CD8-positive, alpha-beta memory T cell (primary cell): ENCODE measurements at regions not wholly inside any gene's neighbourhood (a gene's known extent, or its start where the extent isn't known, plus 50 kb on each side); places are given as distances from the start of the nearest gene placed in this dataset.
A peak's percentile ranks its signal among the peaks of the same experiment; 100 is the strongest.

Experiments
- CTCF ChIA-PET: fragments of 350-600 bp; sonication (Branson Sonifier 250); formaldehyde crosslinking; loops from one replicate; lab custom pipeline; 2021; ENCODE audit warnings: antibody characterized with exemption; lab: Charles Lee
- POLR2A ChIA-PET: fragments of 350-600 bp; sonication (Branson Sonifier 250); formaldehyde crosslinking; loops from one replicate; lab custom pipeline; 2021; ENCODE audit warnings: antibody characterized with exemption; lab: Charles Lee
- DNase-seq, 5 donors: peaks; one replicate each; pipeline versions ENCODE4 v3.0.0 to v3.0.0-alpha.2; 2020 to 2022; ENCODE audit warnings: mixed read lengths in 1 of 5
- H3K27ac ChIP-seq: one replicate; pipeline ENCODE4 v1.7.0; 2013; ENCODE audit warnings: low read depth, mild to moderate bottlenecking, low read length, moderate library complexity
- H3K27me3 ChIP-seq: 2 replicates; pipeline ENCODE4 v1.7.0; 2013; ENCODE audit warnings: low read length, mild to moderate bottlenecking; ENCODE audit not compliant: insufficient read depth, poor library complexity, severe bottlenecking
- H3K36me3 ChIP-seq: 2 replicates; pipeline ENCODE4 v1.7.0; 2013; ENCODE audit warnings: mild to moderate bottlenecking, low read length, moderate library complexity; ENCODE audit not compliant: insufficient read depth
- H3K4me1 ChIP-seq: 2 replicates; pipeline ENCODE4 v1.7.0; 2013; ENCODE audit warnings: mild to moderate bottlenecking, low read length, moderate library complexity; ENCODE audit not compliant: insufficient read depth
- H3K4me3 ChIP-seq: 2 replicates; pipeline ENCODE4 v1.7.0; 2013; ENCODE audit warnings: mild to moderate bottlenecking, low read length
- H3K9me3 ChIP-seq: 2 replicates; pipeline ENCODE4 v1.7.0; 2013; ENCODE audit warnings: mild to moderate bottlenecking, low read length
- H3K27ac Mint-ChIP-seq, 8 donors: one replicate each; pipeline ENCODE4 v1.8.0; 2020 to 2021; ENCODE audit warnings: mixed read lengths in 8 of 8, mild to moderate bottlenecking in 6 of 8, inconsistent platforms in 3 of 8, moderate library complexity in 3 of 8
- H3K27me3 Mint-ChIP-seq, 2 donors: one replicate each; pipeline ENCODE4 v1.8.0; 2020 to 2021; ENCODE audit warnings: mixed read lengths in 2 of 2, mild to moderate bottlenecking in 1 of 2, moderate library complexity in 1 of 2
- H3K36me3 Mint-ChIP-seq, 3 donors: one replicate each; pipeline ENCODE4 v1.8.0; 2020 to 2021; ENCODE audit warnings: mixed read lengths in 3 of 3, inconsistent platforms in 1 of 3, mild to moderate bottlenecking in 1 of 3
- H3K4me1 Mint-ChIP-seq, 3 donors: one replicate each; pipeline ENCODE4 v1.8.0; 2020 to 2021; ENCODE audit warnings: mixed read lengths in 3 of 3, inconsistent platforms in 1 of 3, mild to moderate bottlenecking in 1 of 3
- H3K4me3 Mint-ChIP-seq, 7 donors: one replicate each; pipeline ENCODE4 v1.8.0; 2020 to 2021; ENCODE audit warnings: mixed read lengths in 7 of 7, mild to moderate bottlenecking in 6 of 7, moderate library complexity in 4 of 7, inconsistent platforms in 2 of 7
- H3K9me3 Mint-ChIP-seq, 5 donors: one replicate each; pipeline ENCODE4 v1.8.0; 2020 to 2022; ENCODE audit warnings: mixed read lengths in 5 of 5, mild to moderate bottlenecking in 3 of 5, moderate library complexity in 2 of 5, inconsistent platforms in 1 of 5

DNA sequence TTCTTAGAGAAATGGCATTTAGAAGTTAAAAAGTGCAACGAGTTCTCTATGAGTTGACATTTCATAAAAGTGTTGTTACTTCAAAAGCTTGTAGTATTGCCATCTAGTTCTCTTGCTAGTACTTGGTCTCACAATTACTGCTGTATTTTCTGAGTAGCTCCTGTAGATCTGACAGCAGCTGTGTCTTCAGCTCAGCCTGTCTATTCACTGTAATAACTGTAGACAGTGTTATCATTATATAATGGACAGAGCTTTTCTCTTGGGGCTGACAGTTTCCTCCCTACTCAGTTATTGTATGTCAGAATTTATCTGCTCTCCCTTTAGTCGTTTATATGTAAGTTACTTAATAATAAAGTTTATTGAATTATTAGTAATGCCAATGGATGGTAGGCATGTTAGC, 388.7 kb upstream of the VSTM2A start:
- Histone ChIP-seq H3K4me3 (no peak overlapping the region), H3K27me3 (no peaks in the 10 kb centered on the region), H3K36me3 (no peaks in the 10 kb centered on the region), H3K4me1 (no peaks in the 10 kb centered on the region), H3K9me3 (no peaks in the 10 kb centered on the region), H3K27ac (no peak overlapping the region)
- no peak overlapping the region for H3K4me3 Mint-ChIP-seq
- H3K27me3 Mint-ChIP-seq = no peaks in the 10 kb centered on the region
- ChIA-PET POLR2A (no interaction called here), CTCF (no interaction called here)
- H3K36me3 Mint-ChIP-seq = no peaks in the 10 kb centered on the region
- H3K4me1 Mint-ChIP-seq = no peaks in the 10 kb centered on the region
- H3K27ac Mint-ChIP-seq = no peak overlapping the region
- peaks cover 9 to 31% (median 13%) of the 10 kb centered on the region in 5 donors for H3K9me3 Mint-ChIP-seq
- no peak for DNase-seq

DNA sequence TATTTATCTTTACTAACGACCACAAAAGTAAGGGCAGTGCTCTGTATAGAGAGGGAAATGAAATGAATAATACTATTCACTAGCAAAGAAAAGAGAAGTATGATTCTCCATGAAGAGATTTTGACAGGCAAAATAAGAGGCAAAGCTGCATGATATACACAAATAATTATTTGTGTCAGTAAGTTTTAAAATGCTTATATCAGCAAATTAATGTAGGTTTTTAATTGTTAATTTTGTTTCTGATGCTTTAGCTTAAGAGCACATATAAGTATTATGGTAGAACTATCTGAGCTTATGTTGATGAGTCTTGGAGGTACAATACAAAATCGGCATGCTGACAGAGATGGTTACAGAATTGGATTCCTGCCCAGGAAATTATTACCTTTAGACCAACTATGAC, 383.1 kb upstream of the VSTM2A start:
- H3K4me3 ChIP-seq = no peak overlapping the region
- no peaks in the 10 kb centered on the region for H3K36me3 ChIP-seq
- Mint-ChIP-seq H3K4me3 (no peak overlapping the region), H3K27ac (no peak overlapping the region), H3K36me3 (no peaks in the 10 kb centered on the region), H3K9me3 (peaks cover 13 to 37% (median 22%) of the 10 kb centered on the region in 5 donors), H3K27me3 (no peaks in the 10 kb centered on the region), H3K4me1 (no peaks in the 10 kb centered on the region)
- no peaks in the 10 kb centered on the region for H3K4me1 ChIP-seq
- ChIA-PET CTCF (no interaction called here), POLR2A (no interaction called here)
- no peak overlapping the region for H3K27ac ChIP-seq
- no peak for DNase-seq
- H3K9me3 ChIP-seq = no peaks in the 10 kb centered on the region
- no peaks in the 10 kb centered on the region for H3K27me3 ChIP-seq

DNA sequence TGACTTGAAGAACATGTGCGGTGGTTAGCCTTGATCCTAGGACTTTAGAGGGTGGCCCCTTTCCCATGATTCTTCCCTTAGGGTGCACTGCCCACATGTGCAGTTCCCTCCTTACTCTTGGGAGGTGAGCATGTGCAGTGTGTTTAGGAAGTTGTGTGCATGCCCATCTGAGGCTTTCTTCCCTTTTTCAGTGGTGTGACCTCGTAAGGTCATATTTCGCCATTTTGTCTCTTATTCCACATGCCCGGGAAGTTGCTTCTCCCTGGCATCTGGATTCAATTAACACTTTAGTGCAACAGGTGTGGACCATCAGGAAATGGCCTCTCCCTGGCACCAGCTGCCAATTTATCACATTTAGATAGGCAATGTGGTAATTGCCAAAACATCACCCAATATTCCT, 380.6 kb upstream of the VSTM2A start:
- H3K4me1 ChIP-seq = no peaks in the 10 kb centered on the region

DNA sequence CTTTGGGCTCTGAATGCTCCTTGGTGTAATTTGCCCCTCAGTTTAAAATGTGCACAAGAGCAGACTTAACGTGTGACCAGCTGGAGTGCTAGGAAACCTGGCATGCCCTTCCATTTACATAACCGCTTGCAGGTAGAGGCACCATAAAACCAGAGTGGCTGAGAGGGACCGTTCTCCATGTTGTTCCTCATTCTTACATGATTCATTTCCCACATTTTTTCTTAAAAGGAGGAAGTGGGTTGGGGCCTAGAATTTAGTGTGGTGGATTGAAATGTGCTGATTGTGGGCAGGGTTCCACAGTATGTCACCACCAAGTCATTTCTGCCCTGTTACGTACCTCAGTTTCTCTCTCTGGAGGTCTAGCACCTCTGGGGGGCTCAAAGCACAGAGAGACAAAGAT, 375.8 kb upstream of the VSTM2A start:
- Histone ChIP-seq H3K36me3 (no peaks in the 10 kb centered on the region), H3K4me3 (no peak overlapping the region), H3K27me3 (no peaks in the 10 kb centered on the region), H3K9me3 (no peaks in the 10 kb centered on the region), H3K27ac (no peak overlapping the region), H3K4me1 (no peaks in the 10 kb centered on the region)
- Mint-ChIP-seq H3K27ac (no peak overlapping the region), H3K27me3 (no peaks in the 10 kb centered on the region), H3K4me1 (no peaks in the 10 kb centered on the region), H3K4me3 (no peak overlapping the region), H3K9me3 (peaks cover 10 to 17% (median 14%) of the 10 kb centered on the region in 5 donors), H3K36me3 (no peaks in the 10 kb centered on the region)
- no peak for DNase-seq
- ChIA-PET CTCF (no interaction called here), POLR2A (no interaction called here)

More for the DNA sequence above, 380.6 kb upstream of the VSTM2A start:
- no peaks in the 10 kb centered on the region for H3K9me3 ChIP-seq
- Mint-ChIP-seq H3K9me3 (peaks cover 15 to 34% (median 22%) of the 10 kb centered on the region in 5 donors), H3K27ac (no peak overlapping the region), H3K27me3 (no peaks in the 10 kb centered on the region), H3K4me3 (peak overlapping the region in 1 of 7 donors; percentile 32), H3K4me1 (no peaks in the 10 kb centered on the region), H3K36me3 (no peaks in the 10 kb centered on the region)
- H3K4me3 ChIP-seq = no peak overlapping the region
- H3K36me3 ChIP-seq = no peaks in the 10 kb centered on the region
- H3K27ac ChIP-seq = no peak overlapping the region
- CTCF ChIA-PET = no interaction called here
- no peak for DNase-seq
- H3K27me3 ChIP-seq = no peaks in the 10 kb centered on the region
- POLR2A ChIA-PET = no interaction called here

DNA sequence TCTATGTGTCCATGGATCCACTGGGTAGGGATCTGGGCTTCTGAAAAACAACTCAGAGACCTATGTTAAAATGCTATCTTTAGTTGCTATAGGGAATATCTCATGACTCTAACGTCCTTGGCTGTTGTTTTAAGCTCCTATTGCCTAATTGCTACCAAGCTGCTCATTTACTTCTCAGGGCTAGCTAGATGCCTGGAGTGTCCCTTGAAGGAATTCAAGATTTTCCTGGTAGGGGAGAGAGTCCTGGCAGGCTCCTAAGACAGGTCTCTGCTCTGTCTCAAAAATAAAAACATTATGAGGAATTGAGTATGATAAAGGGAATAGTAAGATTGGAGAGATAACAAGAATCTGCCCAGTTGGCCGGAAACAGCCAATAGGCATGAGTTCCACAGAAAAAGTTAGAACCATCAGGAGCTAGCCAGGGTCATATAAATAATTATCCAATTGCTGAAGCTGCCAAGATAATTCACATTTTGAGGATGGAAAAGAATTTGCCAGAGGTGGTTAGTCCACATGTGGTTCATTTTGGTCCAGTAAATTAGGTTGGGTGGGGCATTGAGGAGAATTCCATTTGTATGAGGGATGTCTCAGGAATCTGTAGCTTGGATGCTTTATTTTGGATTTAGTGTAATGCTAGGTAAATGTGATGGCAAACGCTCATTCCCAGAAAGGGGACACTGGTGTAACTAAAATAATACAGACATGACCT, 362.7 kb upstream of the VSTM2A start:
- Mint-ChIP-seq H3K27me3 (peaks cover 0 to 2% of the 10 kb centered on the region in 2 donors), H3K36me3 (no peaks in the 10 kb centered on the region), H3K27ac (no peak overlapping the region), H3K4me1 (no peaks in the 10 kb centered on the region), H3K4me3 (no peak overlapping the region), H3K9me3 (peaks cover 11 to 48% (median 27%) of the 10 kb centered on the region in 5 donors)
- Histone ChIP-seq H3K27ac (no peak overlapping the region), H3K36me3 (no peaks in the 10 kb centered on the region), H3K4me3 (no peak overlapping the region), H3K27me3 (no peaks in the 10 kb centered on the region), H3K4me1 (no peaks in the 10 kb centered on the region), H3K9me3 (peaks cover 3% of the 10 kb centered on the region)
- CTCF ChIA-PET = no interaction called here
- no peak for DNase-seq
- POLR2A ChIA-PET = no interaction called here

DNA sequence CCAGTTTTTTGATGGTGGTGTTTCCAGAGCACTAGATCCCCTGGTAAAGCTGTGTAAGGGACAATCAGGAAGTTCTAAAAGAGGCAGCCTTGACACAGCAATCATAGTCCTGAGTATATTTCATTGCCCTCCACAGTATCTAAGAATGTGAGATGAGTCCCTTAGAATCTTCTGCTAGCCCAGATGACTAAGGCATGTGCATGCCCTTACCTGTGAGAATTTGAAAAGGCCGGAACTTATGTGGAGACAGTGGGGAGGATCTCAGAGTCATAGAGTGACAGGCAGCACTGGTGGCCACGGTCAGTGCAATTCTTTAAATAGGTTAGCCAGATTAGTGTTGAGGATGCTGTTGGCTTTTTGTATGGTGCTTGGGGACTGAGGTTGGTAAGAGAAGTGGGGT, 361.4 kb upstream of the VSTM2A start:
- Mint-ChIP-seq H3K36me3 (no peaks in the 10 kb centered on the region), H3K4me3 (no peak overlapping the region), H3K4me1 (no peaks in the 10 kb centered on the region), H3K9me3 (peaks cover 15 to 58% (median 31%) of the 10 kb centered on the region in 5 donors), H3K27me3 (peaks cover 0 to 2% of the 10 kb centered on the region in 2 donors), H3K27ac (no peak overlapping the region)
- Histone ChIP-seq H3K36me3 (no peaks in the 10 kb centered on the region), H3K27me3 (no peaks in the 10 kb centered on the region), H3K9me3 (peaks cover 3% of the 10 kb centered on the region), H3K4me3 (no peak overlapping the region), H3K27ac (no peak overlapping the region), H3K4me1 (no peaks in the 10 kb centered on the region)
- CTCF ChIA-PET = no interaction called here
- DNase-seq = no peak
- POLR2A ChIA-PET = no interaction called here

DNA sequence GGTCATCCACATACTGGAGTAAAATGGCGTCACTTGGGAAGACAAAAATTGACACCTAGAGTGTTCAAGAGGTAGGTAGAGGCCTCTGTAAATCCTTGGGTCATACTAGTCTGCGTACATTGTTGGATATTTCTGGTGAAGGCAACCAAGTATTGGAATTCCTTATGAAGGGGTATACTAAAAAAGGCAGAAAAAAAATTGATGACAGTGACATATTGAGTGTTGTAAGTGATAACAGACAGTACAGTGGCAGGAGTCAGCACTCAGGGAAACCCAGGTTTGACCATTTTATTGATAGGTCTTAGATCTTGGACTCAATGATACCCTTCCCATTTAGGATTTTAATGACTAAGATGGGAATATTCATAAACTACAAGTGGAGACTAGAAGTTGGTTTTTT, 359.1 kb upstream of the VSTM2A start:
- no peaks in the 10 kb centered on the region for H3K27me3 ChIP-seq
- no peaks in the 10 kb centered on the region for H3K4me1 ChIP-seq
- no peak for DNase-seq
- H3K36me3 Mint-ChIP-seq = no peaks in the 10 kb centered on the region
- H3K27ac ChIP-seq = no peak overlapping the region
- H3K27ac Mint-ChIP-seq = no peak overlapping the region
- no peaks in the 10 kb centered on the region for H3K36me3 ChIP-seq
- H3K9me3 ChIP-seq = peaks cover 3% of the 10 kb centered on the region
- H3K4me3 Mint-ChIP-seq = no peak overlapping the region
- POLR2A ChIA-PET = no interaction called here
- CTCF ChIA-PET = no interaction called here
- H3K4me1 Mint-ChIP-seq = no peaks in the 10 kb centered on the region
- H3K27me3 Mint-ChIP-seq = peaks cover 0 to 2% of the 10 kb centered on the region in 2 donors
- no peak overlapping the region for H3K4me3 ChIP-seq
- peaks cover 14 to 59% (median 28%) of the 10 kb centered on the region in 5 donors for H3K9me3 Mint-ChIP-seq

DNA sequence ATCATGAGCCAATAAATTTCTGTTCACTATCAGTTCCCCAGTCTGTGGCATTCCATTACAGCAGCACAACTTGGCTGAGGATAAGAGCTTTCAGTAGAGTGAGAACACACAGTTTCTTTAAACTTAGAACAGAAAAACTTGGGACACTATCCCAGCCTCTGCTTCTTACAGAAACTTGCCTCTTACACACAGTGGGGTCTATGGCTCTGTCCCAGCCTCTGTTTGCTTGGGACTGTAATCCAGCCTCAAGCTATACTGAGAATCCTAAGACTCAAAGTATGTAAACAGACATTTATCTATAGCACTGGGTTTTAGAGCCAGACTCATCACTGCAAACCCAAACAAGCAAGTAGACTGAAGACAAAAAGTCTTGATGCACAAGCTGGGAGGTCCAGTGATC, 355.8 kb upstream of the VSTM2A start:
- H3K36me3 Mint-ChIP-seq = no peaks in the 10 kb centered on the region
- Histone ChIP-seq H3K27ac (no peak overlapping the region), H3K27me3 (no peaks in the 10 kb centered on the region), H3K9me3 (no peaks in the 10 kb centered on the region), H3K36me3 (no peaks in the 10 kb centered on the region), H3K4me1 (no peaks in the 10 kb centered on the region), H3K4me3 (no peak overlapping the region)
- CTCF ChIA-PET = no interaction called here
- no peak overlapping the region for H3K27ac Mint-ChIP-seq
- H3K4me1 Mint-ChIP-seq = no peaks in the 10 kb centered on the region
- H3K9me3 Mint-ChIP-seq = peaks cover 11 to 56% (median 21%) of the 10 kb centered on the region in 5 donors
- POLR2A ChIA-PET = no interaction called here
- H3K27me3 Mint-ChIP-seq = no peaks in the 10 kb centered on the region
- no peak overlapping the region for H3K4me3 Mint-ChIP-seq
- DNase-seq = no peak
